AG10803 (cell line): ENCODE measurements at regions not wholly inside any gene's neighbourhood (a gene's known extent, or its start where the extent isn't known, plus 50 kb on each side); places are given as distances from the start of the nearest gene placed in this dataset.

Source experiments
- DNase-seq: peaks from one replicate; pipeline ENCODE4 v3.0.0; 2010; ENCODE audit warnings: low read depth
- H3K4me3 ChIP-seq: 2 replicates; pipeline ENCODE4 v1.5.1; 2011; ENCODE audit warnings: mild to moderate bottlenecking, low read length, control low read depth
- TF ChIP-seq, protein P1 (sequence below): conservative IDR thresholded peaks from 2 replicates; pipeline ENCODE4 v1.5.1; 2011; ENCODE audit warnings: mild to moderate bottlenecking, low read length, control low read depth, inconsistent platforms

GRCh38 chr13:106331116-106331515 is 204.3 kb downstream of the EFNB2 start:
- TF ChIP-seq, protein P1, sequence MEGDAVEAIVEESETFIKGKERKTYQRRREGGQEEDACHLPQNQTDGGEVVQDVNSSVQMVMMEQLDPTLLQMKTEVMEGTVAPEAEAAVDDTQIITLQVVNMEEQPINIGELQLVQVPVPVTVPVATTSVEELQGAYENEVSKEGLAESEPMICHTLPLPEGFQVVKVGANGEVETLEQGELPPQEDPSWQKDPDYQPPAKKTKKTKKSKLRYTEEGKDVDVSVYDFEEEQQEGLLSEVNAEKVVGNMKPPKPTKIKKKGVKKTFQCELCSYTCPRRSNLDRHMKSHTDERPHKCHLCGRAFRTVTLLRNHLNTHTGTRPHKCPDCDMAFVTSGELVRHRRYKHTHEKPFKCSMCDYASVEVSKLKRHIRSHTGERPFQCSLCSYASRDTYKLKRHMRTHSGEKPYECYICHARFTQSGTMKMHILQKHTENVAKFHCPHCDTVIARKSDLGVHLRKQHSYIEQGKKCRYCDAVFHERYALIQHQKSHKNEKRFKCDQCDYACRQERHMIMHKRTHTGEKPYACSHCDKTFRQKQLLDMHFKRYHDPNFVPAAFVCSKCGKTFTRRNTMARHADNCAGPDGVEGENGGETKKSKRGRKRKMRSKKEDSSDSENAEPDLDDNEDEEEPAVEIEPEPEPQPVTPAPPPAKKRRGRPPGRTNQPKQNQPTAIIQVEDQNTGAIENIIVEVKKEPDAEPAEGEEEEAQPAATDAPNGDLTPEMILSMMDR, result no peak
- DNase-seq, result no peak
- H3K4me3 ChIP-seq, result no peak overlapping the region

DNA sequence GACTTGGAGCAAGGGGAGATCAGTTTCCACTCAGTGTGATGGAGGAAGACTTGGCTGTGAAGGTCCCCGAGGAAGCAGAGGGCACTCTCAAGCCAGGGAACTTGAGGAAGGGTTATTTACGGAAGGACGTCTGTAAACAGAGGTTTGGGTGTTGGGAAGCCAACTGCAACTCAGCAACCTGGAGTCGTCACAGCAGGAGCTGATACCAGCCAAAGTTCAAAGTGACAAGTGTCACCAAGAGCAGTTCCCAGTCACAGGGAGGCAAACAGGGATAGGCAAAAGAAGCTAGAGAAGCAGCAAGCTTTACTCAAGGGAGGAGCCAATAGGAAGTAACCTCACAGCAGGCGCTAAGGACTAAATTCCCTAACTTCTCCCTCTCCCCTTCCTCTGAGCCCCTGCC is 205.5 kb downstream of the EFNB2 start:
- TF ChIP-seq, protein P1, result no peak
- H3K4me3 ChIP-seq, result no peak overlapping the region
- no peak for DNase-seq

DNA sequence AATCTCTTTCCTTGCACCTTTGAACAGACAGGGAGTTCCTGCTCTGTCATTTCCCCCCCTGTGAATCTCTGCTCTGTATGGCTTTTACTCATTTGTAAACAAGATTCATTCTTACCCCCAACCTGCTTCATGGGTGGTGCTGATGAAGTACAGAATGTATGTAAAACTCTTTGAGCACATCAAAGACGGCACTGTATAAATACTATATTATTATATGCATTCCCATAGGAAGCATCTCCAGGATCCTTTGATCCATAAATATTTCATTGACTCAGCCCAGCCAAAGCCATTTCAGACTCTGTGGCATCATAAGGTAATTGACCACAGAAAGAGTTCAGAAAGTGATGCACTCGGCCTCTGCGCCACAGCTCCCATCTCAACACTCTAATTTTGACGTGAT is 208.7 kb downstream of the EFNB2 start:
- no peak for DNase-seq
- TF ChIP-seq, protein P1, result no peak
- no peak overlapping the region for H3K4me3 ChIP-seq

GRCh38 chr13:106324444-106324843 is 211.0 kb downstream of the EFNB2 start:
- DNase-seq, result no peak
- H3K4me3 ChIP-seq, result no peak overlapping the region
- TF ChIP-seq, protein P1, result no peak

DNA sequence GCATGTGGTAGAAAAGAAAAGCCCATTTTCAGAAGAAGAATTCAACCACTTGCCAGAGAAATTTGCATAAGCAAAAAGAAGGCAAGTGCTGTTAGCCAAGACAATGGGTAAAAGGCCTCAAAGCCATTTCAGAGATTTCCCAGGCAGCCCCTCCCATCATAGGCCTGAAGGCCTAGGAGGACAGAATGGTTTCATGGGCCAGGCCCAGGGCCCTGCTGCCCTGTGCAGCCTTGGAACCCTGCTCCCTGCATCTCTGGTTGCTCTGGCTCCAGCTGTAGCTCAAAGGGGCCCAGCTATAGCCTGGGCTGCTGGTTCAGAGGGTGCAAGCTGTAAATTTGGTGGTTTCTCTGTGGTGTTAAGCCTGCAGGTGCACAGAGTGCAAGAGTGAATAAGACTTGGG is 212.8 kb downstream of the EFNB2 start:
- TF ChIP-seq, protein P1, result no peak
- H3K4me3 ChIP-seq, result no peak overlapping the region
- DNase-seq, result no peak

DNA sequence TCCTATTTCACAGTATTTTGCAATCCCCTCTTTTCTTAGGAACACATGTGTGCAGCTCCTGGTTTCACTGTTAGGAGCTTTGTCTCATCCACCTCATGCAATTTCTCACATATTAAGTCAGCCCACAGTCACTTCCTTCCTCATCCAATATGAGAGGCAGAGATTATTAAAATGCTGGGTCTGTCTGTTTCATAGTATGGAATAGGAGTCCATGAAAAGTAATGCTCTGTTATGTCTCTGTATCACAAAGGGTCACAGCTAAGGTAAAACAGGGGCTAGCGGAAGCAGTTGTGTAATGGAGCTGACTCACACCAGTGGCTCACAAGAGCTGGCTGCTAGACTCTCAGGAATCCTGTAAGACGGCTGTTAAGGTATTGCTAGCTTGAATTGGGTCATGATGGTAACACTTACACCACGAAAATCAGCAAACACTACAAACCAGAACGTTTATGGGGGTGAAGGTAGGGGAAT is 216.5 kb downstream of the EFNB2 start:
- TF ChIP-seq, protein P1, result no peak
- H3K4me3 ChIP-seq, result no peak overlapping the region
- DNase-seq, result peak; percentile 92

GRCh38 chr13:106314417-106314816 is 221.0 kb downstream of the EFNB2 start:
- no peak overlapping the region for H3K4me3 ChIP-seq
- no peak for DNase-seq
- TF ChIP-seq, protein P1, result no peak
